WTC11 (cell line): ENCODE measurements at regions not wholly inside any gene's neighbourhood (a gene's known extent, or its start where the extent isn't known, plus 50 kb on each side); places are given as distances from the start of the nearest gene placed in this dataset.

Experiments
- ATAC-seq: fragments of 200-7000 bp; cut with Tn5 transposase; 2 replicates; pipeline ENCODE4 v1.10.0; 2021; ENCODE audit warnings: mild to moderate bottlenecking, moderate library complexity
- CTCF ChIA-PET: fragments of 300-600 bp; sonication (Branson Sonifier 250); formaldehyde crosslinking; loops from one replicate; lab custom pipeline; 2021; ENCODE audit warnings: antibody characterized with exemption; lab: Charles Lee
- POLR2A ChIA-PET: fragments of 350-600 bp; sonication (Branson Sonifier 250); formaldehyde crosslinking; loops from one replicate; lab custom pipeline; 2021; ENCODE audit warnings: antibody characterized with exemption; lab: Charles Lee
- DNase-seq: peaks from one replicate; pipeline ENCODE4 v3.0.0; 2021; ENCODE audit warnings: low spot score
- H3K27ac Mint-ChIP-seq: 2 replicates; pipeline ENCODE4 v1.8.0; 2021; ENCODE audit warnings: mixed read lengths
- H3K27me3 Mint-ChIP-seq: 2 replicates; pipeline ENCODE4 v1.8.0; 2021; ENCODE audit warnings: low read depth, mild to moderate bottlenecking, moderate library complexity, mixed read lengths
- H3K36me3 Mint-ChIP-seq: 2 replicates; pipeline ENCODE4 v1.8.0; 2021; ENCODE audit warnings: mixed read lengths
- H3K4me1 Mint-ChIP-seq: 2 replicates; pipeline ENCODE4 v1.8.0; 2022; ENCODE audit warnings: mixed read lengths
- H3K4me3 Mint-ChIP-seq: 2 replicates; pipeline ENCODE4 v1.8.0; 2021; ENCODE audit warnings: mild to moderate bottlenecking, moderate library complexity, mixed read lengths
- H3K9me3 Mint-ChIP-seq: 2 replicates; pipeline ENCODE4 v1.8.0; 2021; ENCODE audit warnings: mixed read lengths
- AFF4 ChIP-seq: sonication (generic); formaldehyde crosslinking; IDR thresholded peaks from 2 replicates; pipeline ENCODE4 v1.8.1; 2023; ENCODE audit warnings: mild to moderate bottlenecking, missing genetic modification reagents, borderline replicate concordance
- CBFB ChIP-seq: sonication (generic); formaldehyde crosslinking; IDR thresholded peaks from 2 replicates; pipeline ENCODE4 v1.8.1; 2022; ENCODE audit warnings: mild to moderate bottlenecking, low read depth, missing genetic modification reagents
- ETV6 ChIP-seq: sonication (generic); formaldehyde crosslinking; IDR thresholded peaks from 2 replicates; pipeline ENCODE4 v1.8.1; 2022; ENCODE audit warnings: mild to moderate bottlenecking, missing genetic modification reagents
- JUN ChIP-seq: sonication (generic); formaldehyde crosslinking; IDR thresholded peaks from 2 replicates; pipeline ENCODE4 v1.8.0; 2023; ENCODE audit warnings: mild to moderate bottlenecking, missing genetic modification reagents
- SMAD4 ChIP-seq: sonication (generic); formaldehyde crosslinking; IDR thresholded peaks from 2 replicates; pipeline ENCODE4 v1.8.0; 2022; ENCODE audit warnings: mild to moderate bottlenecking, missing genetic modification reagents
- STAT6 ChIP-seq: sonication (generic); formaldehyde crosslinking; conservative IDR thresholded peaks from 2 replicates; pipeline ENCODE4 v1.8.1; 2023; ENCODE audit warnings: mild to moderate bottlenecking, low read depth, missing genetic modification reagents, moderate library complexity
- ZNF263 ChIP-seq: sonication (generic); formaldehyde crosslinking; IDR thresholded peaks from 2 replicates; pipeline ENCODE4 v1.8.1; 2022; ENCODE audit warnings: low read depth, mild to moderate bottlenecking, moderate library complexity, missing genetic modification reagents
- ZNF317 ChIP-seq: sonication (generic); formaldehyde crosslinking; IDR thresholded peaks from 2 replicates; pipeline ENCODE4 v1.8.1; 2023; ENCODE audit warnings: low read depth, mild to moderate bottlenecking, moderate library complexity, missing genetic modification reagents, borderline replicate concordance
- ZNF396 ChIP-seq: fragments of 250-450 bp; sonication (Bioruptor Pico); IDR thresholded peaks from 2 replicates; pipeline ENCODE4 v1.8.0; 2021; ENCODE audit warnings: mild to moderate bottlenecking, moderate library complexity, borderline replicate concordance
- ZSCAN18 ChIP-seq: fragments of 250-450 bp; sonication (Bioruptor Pico); IDR thresholded peaks from 2 replicates; pipeline ENCODE4 v2.1.2; 2022; ENCODE audit warnings: mild to moderate bottlenecking, moderate library complexity

GRCh38 chr18:5728531-5728930 lies 166.8 kb downstream of the TMEM200C start (continued):
- no peak for TF ChIP-seq STAT6
- TF ChIP-seq ZNF396 = no peak
- no peak for TF ChIP-seq AFF4 (CRISPR knock-in tag)
- TF ChIP-seq ZNF263 (CRISPR knock-in tag) = no peak
- no peak for TF ChIP-seq CBFB
- no peak for TF ChIP-seq ZSCAN18 (CRISPR knock-in tag)
- no peak for TF ChIP-seq JUN (CRISPR knock-in tag)
- TF ChIP-seq, all 79 proteins: peak for 0

- Mint-ChIP-seq H3K27me3 (peaks cover 11% of the 10 kb centered on the region), H3K27ac (no peak overlapping the region), H3K4me1 (peaks cover 11% of the 10 kb centered on the region), H3K9me3 (no peaks in the 10 kb centered on the region), H3K4me3 (no peak overlapping the region), H3K36me3 (no peaks in the 10 kb centered on the region)
- ATAC-seq = no peak
- ChIA-PET CTCF (no interaction called here), POLR2A (interaction anchor here (0.6 kb wide), 1 partner anchor 97 kb away, joined by 4 read pairs; no protein-coding TSS in a partner anchor)
- no peak for DNase-seq
- no peak for TF ChIP-seq SMAD4 (CRISPR knock-in tag)
- no peak for TF ChIP-seq AFF4 (CRISPR knock-in tag)
- no peak for TF ChIP-seq ZNF317 (CRISPR knock-in tag)
These were observed 169.3 kb downstream of the TMEM200C start for GRCh38 chr18:5726011-5726410.

- Mint-ChIP-seq H3K27me3 (no peaks in the 10 kb centered on the region; the same call in none of the 2 replicates), H3K4me3 (no peak overlapping the region), H3K27ac (no peak overlapping the region), H3K36me3 (no peaks in the 10 kb centered on the region)
- ATAC-seq = no peak
- TF ChIP-seq ETV6 (CRISPR knock-in tag) = no peak
- TF ChIP-seq, all 79 proteins: peak for 0
- ChIA-PET CTCF (no interaction called here), POLR2A (no interaction called here)
- H3K4me1 Mint-ChIP-seq = no peaks in the 10 kb centered on the region
- no peaks in the 10 kb centered on the region for H3K9me3 Mint-ChIP-seq
- no peak for DNase-seq
These were observed 173.4 kb downstream of the TMEM200C start for GRCh38 chr18:5721924-5722323.
